HL-60 (cell line): ENCODE measurements at regions not wholly inside any gene's neighbourhood (a gene's known extent, or its start where the extent isn't known, plus 50 kb on each side); places are given as distances from the start of the nearest gene placed in this dataset.

ENCODE experiments used
- POLR2AphosphoS5 ChIP-seq: IDR thresholded peaks from 2 replicates; pipeline ENCODE4 v1.6.1; 2012; ENCODE audit warnings: low read depth
- TF ChIP-seq, protein P1 (sequence below): IDR thresholded peaks from one replicate; pipeline ENCODE4 v1.5.1; 2011; ENCODE audit warnings: low read length, control low read depth, inconsistent platforms; ENCODE audit not compliant: insufficient read depth
- TF ChIP-seq, protein P2 (sequence below): IDR thresholded peaks from 2 replicates; pipeline ENCODE4 v1.6.1; 2012; ENCODE audit warnings: low read depth; ENCODE audit not compliant: insufficient replicate concordance

DNA sequence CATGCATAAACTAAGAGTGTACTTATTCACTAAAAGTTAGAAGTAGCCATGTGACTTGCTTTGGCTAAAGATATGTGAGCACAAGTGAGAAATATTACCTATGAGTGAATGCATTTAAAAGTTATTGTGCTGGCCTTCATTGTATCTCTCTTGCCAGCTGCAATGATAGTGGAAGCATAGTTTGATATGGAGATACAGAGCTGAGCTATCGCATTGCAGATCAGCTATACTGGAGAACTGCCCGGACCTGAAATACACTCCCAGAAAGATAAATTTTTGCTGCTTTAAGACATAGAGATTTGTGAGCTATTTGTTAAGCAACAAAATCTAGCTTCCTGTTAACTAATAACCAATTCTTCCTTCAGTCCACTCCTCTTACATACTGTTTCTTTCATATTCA is 571.1 kb downstream of the CPS1 start:
- TF ChIP-seq, protein P1, sequence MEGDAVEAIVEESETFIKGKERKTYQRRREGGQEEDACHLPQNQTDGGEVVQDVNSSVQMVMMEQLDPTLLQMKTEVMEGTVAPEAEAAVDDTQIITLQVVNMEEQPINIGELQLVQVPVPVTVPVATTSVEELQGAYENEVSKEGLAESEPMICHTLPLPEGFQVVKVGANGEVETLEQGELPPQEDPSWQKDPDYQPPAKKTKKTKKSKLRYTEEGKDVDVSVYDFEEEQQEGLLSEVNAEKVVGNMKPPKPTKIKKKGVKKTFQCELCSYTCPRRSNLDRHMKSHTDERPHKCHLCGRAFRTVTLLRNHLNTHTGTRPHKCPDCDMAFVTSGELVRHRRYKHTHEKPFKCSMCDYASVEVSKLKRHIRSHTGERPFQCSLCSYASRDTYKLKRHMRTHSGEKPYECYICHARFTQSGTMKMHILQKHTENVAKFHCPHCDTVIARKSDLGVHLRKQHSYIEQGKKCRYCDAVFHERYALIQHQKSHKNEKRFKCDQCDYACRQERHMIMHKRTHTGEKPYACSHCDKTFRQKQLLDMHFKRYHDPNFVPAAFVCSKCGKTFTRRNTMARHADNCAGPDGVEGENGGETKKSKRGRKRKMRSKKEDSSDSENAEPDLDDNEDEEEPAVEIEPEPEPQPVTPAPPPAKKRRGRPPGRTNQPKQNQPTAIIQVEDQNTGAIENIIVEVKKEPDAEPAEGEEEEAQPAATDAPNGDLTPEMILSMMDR: no peak
- TF ChIP-seq POLR2AphosphoS5: no peak
- TF ChIP-seq, protein P2, sequence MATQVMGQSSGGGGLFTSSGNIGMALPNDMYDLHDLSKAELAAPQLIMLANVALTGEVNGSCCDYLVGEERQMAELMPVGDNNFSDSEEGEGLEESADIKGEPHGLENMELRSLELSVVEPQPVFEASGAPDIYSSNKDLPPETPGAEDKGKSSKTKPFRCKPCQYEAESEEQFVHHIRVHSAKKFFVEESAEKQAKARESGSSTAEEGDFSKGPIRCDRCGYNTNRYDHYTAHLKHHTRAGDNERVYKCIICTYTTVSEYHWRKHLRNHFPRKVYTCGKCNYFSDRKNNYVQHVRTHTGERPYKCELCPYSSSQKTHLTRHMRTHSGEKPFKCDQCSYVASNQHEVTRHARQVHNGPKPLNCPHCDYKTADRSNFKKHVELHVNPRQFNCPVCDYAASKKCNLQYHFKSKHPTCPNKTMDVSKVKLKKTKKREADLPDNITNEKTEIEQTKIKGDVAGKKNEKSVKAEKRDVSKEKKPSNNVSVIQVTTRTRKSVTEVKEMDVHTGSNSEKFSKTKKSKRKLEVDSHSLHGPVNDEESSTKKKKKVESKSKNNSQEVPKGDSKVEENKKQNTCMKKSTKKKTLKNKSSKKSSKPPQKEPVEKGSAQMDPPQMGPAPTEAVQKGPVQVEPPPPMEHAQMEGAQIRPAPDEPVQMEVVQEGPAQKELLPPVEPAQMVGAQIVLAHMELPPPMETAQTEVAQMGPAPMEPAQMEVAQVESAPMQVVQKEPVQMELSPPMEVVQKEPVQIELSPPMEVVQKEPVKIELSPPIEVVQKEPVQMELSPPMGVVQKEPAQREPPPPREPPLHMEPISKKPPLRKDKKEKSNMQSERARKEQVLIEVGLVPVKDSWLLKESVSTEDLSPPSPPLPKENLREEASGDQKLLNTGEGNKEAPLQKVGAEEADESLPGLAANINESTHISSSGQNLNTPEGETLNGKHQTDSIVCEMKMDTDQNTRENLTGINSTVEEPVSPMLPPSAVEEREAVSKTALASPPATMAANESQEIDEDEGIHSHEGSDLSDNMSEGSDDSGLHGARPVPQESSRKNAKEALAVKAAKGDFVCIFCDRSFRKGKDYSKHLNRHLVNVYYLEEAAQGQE: no peak
